ENCODE measurements at regions not wholly inside any gene's neighbourhood (a gene's known extent, or its start where the extent isn't known, plus 50 kb on each side); places are given as distances from the start of the nearest gene placed in this dataset.

- TF ChIP-seq EZH2phosphoT487 (IDR thresholded peaks at IDR 0.05; ENCODE audit: borderline replicate concordance, low read length) (no peak), CTCF (IDR thresholded peaks at IDR 0.05; ENCODE audit: low read depth, low read length, poor library complexity, severe bottlenecking) (no peak)
Observed at GRCh38 chr10:30770816-30771215, 141.3 kb upstream of the LYZL2 start.
